ENCODE measurements at regions not wholly inside any gene's neighbourhood (a gene's known extent, or its start where the extent isn't known, plus 50 kb on each side); places are given as distances from the start of the nearest gene placed in this dataset.

DNA sequence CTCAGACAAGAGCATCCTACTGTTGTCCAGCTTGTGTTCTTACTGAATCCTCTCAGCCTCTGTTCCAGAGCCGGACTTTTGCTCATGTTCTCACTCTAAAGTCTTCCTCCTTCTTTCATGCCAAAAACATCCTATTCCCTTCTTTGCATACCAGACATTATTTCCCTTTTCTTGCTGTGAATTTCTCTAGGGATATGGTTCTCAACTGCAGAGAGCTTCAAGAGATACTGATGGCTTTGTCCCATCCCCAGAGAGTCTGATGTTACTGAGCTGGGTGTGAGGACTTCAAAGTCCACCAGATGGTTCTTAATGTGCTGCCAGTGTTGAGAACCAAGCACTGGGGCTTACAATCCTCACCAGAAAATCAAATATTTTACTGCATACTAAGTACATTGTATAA lies 98.6 kb upstream of the FER start:
- no peak for DNase-seq

DNA sequence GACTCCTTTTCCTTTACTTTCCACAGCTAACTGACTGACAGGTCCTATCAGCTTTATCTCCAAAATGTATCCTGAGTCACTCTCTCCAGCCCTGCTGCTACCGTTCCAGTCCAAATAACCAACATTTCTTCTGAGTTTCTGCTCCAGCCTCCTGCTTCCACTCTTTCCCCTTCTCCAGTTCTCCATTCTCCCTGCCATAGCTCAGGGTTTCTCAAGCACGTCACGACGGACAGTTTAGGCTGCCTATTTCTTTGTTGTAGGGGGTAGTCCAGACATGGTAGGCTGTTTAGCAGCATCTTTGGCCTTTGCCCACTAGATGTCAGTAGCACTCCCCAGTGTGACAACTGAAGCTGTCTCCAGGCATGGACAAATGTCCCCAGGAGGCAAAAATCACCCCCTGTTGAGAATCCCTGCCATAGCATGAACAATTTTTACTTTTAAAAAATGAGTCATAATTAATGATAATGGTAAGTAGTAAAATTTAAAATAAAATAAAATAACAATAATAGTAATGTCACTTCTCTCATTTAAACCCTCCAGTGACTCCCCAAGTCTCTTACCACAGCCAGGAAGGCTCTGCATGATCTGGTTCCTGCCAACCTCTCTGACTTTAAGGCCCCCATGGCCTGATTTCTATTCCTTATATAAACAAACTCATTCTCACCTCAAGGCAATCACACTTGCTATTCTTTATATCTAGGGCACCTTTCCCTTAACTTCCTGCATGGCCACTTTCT lies 105.4 kb upstream of the FER start:
- peak in 4 of 5 donors; percentile 10 to 38 (median 16) for DNase-seq

DNA sequence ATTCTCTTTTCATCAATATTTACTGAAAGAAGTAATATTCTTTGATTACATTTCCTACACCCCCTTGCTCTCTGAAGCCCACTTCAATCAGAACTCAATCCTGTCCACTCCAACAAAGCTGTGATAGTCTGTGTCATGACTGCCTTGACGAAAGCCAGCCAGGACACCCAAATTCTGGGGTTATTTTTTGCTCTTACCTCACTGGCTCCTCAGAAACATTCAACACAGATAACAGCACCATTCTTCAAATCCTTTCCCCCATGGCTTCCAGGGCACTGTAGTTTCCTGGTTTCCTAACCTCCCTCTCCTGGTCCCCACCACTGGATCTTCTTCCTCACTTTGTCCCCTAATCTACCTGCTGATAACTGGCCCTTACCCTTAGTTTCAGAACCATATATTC lies 106.1 kb upstream of the FER start:
- DNase-seq = no peak

DNA sequence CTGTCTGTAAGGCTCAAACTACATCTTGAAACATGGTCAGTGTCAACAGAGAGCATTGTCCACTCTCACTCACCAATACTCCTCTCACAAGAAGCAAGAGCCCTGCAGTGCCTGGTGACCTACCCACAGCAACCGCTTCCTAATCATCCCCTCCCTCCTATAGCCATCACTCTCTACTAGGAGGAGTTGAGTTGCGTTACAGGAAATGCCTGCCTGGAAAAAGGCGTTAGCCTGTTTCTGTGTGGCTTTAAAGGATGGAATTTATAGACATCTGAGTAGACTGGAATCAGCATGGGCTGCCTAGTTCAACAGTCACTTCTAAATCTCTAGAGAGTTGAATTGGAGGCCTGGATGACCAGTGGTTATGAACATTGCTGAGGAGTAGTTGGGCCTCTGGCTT lies 108.3 kb upstream of the FER start:
- DNase-seq = no peak

DNA sequence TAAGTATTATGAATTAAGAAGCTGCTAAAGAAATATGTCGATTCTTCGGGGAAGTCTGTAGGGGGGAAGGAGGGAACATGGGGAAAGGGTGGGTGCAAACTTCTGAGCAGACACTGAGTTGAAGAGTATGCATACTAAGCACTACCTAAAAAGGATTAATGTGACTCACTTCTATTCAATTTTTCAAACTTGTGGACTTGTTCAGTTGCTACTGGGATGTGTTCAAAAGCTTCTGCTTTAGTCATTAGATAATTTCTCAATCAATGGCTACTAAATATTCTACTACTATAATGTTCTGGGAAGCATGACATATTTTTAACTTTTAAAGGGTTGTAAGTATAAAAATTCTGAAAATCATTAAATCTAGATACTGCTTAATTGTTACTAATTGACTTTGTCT lies 109.7 kb upstream of the FER start:
- no peak for DNase-seq

DNA sequence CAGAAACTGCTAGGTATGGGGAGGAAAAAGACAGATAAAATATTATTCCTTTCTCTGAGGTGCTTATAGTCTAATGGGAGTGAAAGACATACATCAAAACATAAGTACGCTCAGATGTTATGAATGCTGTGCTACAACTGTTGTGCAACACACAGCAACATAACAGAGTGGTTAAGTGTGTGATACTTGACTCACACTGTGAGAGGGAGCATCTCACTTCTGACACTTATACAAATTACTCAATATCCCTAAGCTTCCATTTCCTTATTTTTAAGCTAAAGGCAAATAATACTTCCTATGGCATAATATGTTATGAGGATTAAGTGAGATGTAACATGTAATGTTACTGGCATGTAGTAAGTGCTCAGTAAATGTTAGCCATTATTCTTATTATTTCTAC lies 110.6 kb upstream of the FER start:
- no peak for DNase-seq

DNA sequence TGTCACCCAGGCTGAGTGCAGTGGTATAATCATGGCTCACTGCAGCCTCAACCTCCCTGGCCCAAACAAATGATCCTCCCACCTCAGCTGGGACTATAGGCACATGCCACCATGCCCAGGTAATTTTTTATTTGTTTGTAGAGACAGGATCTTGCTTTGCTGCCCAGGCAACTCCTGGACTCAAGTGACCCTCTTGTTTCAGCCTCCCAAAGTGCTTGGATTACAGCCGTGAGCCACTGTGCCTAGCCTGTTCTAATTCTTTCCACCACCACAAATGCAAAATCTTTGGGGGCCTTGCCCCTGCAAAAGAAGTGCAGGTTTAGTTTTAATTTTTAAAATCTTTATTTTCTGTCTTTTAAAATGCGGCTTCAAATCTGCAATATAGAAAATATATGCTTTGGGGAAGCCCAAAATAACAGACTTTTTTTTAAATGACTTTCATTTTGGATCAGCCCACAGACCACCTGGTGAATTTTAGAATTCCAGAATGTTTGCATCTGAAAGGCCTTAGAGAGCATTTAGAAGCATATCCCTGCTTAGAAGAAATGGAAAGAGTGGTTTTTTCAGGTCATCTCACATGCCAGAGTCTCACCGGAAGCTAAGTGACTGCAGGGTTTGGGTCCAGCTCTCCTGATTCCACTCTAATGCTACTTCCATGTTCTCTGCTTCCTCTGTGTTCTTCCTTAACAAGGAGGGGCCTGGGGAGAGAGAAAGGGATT lies 111.4 kb upstream of the FER start:
- no peak for DNase-seq

DNA sequence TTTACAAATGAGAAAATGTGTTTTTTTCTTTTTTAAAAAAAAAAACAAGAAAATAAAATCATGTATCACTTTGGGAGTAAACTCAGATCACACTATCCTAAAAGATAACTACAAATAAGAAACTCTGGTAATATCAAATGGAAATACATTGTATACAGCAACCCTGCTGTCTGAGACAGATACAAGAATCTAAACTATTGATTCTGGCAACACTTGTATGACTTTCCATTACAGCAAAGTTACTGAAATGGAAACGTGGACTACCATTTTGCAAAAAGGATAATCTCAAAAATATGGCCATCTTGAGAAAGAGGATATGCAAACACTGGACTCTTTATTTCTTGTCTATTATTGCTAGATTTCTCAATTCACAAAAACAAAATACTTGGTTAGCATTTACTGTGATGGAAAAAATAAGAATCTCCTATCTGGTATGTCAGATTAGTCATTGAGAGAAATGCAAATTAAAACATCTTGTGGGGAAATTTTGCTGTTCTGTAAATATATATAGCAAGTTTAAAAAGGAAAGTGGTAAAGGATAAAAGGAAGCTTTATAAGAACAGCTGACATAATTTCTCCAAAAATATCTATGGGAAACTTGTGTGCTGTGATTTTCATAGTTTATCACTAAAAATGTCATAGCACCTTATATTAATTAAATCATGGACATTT lies 112.9 kb upstream of the FER start:
- DNase-seq = no peak

DNA sequence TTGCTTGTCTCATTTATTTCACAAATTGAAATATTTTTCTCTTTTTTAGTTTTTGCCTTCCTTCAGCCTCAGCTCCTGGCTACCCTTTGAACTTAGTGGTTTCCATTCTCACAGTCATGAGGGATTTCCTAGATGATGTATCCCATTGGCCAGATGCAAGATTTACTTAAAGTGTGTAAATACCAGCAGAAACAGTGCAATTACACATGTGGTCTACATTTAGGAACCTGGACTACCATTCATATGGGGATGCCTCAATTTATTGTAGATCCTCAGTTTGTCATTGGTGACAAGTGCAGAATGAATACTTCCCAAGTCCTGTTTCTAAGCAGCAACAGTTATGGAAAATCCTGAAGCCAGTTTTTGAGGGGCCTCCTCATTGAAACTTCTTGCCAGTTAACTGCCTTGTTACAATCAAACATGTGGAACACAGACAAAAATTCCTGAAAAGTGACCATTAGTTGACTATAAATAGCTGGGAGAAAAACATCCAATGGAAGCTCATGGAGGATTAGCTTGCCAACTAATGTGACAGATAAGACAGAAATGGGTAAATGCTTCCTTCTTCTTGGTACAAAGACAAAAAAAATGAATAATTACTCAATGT lies 113.6 kb upstream of the FER start:
- DNase-seq = no peak

DNA sequence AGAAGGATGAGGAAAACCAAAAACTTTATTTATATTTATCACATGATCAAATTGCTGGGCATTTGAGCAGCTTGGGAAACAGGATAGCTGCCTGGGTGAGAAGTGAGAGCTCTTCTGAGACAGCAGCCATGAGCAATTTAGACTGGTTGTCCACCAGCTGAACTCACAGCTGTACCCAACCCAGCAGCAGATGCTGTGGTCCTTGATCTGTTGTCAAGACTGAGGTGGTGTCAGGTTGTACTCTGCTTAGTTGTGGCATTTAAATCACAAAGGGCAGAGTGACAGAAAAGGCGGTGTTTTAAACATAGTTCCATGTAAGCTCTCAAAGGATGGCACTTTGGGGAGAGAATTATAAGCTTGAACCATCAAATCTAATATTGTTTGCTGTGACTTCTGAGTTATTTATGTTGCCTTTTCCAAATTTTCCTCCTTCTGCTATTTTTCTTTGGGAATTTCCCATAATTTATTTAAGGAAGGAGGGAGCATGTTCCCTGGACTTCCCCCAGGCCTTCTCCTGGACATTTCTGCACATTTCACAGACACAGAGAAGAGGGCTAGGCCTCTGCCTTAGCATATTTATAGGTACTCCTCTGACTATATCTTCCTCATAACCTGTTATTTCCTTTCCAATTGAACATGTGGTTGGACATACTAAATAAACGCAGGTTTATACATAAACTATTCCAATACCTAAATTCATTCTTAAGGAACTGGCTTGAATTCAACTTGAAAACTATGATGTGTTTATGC lies 117.7 kb upstream of the FER start:
- no peak for DNase-seq

DNA sequence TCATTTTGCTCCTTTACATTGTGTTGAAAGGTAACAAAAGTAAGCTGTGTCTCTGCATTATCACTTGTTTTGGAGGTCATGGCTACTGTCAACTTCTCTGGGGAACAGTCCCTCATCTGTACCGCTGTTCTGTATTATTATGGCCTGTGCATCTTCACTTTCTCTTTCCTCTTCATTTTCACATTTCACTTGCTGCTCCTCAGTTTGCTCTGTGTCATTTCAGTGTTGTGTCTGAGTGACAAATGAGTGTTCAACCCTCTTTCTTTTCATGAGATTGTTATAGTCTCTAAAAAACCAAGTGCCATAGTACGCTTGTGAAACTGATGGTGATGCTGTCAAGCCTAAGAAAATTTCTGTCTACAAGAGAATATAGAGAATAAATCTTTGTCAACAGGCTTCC lies 122.0 kb upstream of the FER start:
- no peak for DNase-seq

DNA sequence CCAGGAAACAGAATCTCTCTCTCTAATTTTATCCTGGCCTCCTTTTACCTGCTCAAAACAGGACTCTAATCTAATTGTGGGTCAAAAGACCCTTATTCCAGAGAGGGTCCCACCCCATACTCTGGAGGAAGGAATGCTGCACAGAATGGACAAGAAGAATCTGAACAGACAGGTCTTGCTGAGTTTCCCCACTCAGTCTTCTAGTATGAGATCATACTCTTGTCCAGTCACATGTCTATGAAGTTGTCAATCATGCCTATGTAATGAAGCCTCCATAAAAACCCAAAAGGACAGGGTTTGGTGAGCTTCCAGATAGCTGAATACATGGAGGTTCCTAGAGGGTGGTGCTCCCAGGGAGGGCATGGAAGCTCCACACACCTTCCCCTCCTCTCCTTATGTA lies 123.9 kb upstream of the FER start:
- no peak for DNase-seq

DNA sequence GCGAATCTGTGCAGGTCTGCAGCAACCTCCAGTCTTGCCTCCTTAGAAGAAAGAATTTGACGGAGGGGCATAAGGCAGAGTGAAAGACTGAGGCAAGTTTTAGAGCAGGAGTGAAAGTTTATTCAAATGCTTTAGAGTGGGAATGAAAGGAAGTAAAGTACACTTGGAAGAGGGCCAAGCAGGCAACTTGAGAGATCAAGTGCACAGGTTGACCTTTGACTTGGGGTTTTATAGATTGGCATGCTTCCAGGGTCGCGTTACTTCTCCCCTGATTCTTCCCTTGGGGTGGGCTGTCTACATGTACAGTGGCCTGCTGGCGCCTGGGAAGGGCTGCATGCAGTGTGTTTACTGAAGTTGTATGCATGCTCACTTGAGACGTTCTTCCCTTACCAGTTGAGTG lies 127.2 kb upstream of the FER start:
- DNase-seq = no peak

DNA sequence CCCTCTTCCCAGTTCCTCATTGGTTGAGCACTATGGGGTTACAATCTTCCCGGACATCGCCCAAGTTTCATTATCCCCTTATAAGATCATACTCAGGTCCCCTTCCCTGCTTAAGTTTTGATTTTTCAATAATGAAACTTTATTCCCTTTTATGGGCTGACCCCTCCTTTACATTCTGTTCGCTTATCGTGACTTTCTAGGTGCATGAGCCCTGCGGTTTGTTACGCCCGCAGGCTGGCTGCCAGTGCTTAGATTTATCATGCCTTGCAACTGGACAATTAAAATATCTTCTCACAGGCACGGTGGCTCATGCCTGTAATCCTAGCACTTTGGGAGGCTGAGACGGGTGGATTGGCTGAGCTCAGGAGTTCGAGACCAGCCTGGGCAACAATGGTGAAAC lies 127.9 kb upstream of the FER start:
- no peak for DNase-seq

DNA sequence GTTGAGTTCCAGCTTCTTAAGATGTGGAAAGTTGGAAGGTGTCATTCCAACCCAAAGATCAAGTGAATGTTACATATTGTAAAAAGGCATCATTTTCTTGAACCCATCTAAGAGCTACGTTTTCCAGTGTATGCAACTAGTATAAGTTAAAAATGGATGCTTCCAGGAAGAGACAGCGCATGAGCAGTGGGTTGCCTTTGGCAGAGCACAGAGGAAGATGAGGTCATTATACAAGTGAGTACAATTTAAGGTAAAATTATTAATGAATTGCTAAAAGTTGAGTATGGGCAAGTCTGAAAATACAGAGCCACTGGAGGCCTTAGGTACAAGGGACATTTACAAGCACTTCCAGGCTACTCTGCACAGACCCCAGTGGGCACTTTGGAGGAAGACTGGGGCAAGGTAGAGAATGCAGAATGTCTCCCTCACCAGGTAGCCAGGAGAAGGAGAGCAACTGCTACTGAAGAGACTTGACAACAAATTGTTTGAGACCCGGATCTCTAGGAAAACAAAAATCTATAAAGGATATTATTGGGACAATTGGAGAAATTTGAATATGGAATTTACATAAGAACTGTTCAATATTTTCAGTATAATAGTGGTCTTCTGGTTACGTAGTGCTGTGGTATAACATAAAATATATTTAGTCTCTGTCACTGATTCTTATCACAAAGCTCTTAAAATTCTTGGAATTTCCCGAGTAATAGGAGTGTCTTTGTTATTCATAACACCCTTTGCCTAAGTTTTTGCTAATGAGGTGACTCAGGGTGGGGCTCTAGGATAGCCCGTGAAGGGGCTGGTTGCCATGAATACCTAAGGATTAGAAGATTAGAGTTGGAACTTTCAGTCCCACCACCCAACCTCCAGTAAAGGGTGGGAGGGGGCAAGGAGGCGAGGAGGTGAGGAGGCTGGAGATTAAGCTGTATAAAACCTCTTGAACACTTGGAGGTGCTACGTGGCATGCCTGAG lies 129.9 kb upstream of the FER start:
- DNase-seq = no peak

DNA sequence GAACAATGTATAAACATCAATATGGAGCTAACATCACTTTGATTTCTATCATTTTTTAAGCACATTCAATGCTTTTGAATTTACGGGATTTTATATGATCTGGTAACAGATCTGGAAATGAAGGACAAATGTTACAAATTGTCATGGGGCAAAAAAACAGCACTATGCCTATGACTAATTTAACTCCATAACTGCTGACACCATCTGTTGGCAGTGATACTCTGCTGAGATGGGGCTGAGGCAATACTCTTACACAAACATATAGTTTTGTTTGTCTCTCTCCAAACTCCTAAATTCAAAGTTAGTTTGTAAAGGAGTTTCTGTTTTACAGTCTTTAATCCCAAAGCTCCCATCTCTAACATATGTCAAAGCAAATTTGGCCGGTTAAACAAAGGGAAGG lies 132.5 kb upstream of the FER start:
- DNase-seq = no peak

DNA sequence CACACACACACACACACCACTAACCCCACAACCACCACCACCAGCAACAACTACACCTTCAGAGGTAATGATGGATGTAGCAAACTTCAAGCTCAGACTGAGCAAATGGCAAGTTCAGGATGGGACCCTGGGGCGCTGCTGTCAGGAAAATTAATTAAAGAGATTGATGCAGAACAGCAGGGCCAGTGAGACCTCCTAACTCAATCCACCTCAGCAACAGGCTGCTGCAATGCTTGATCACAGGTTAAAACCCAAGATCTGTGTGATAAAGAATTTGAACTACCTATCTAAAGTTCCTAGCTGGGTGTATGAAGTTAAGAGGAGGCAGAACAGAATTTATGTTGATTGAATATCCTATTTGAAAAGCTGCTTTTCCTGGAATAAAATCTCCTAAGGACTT lies 140.3 kb upstream of the FER start:
- no peak for DNase-seq

DNA sequence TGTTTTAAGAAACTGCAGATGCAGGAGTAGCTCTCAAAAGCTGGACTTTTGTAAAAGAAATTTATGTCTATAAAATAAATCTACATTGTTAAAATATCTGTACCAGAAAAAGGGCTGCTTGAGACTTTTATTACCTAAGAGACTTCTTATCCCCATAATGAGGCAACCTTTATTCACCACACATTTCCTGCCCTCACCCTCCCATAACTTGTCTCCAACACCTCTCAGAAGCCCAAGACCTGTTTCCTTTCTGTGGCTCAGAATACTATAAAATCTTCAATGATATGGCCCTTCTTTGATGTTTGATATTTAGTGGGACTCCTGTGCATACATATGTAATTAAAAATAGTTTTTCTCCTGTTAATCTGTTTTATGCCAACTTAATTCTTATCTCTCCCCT lies 141.5 kb upstream of the FER start:
- no peak for DNase-seq

DNA sequence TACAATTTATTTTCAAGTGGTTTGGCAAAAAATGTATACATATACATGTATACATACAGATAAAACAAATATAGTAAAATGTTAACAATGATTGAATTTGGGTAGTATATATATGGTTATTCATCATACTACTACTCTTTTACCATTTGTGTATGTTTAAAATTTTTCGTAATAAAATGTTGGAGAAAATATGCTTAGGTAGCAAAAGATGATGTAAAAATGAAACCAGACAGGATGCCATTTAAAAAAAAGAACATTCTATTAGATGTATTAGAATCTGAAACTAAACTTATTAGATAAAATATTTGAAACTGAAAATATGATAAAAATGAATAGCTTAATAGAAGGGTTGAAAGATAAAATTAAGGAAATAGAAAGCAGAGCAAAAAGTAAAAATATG lies 144.9 kb upstream of the FER start:
- no peak for DNase-seq

DNA sequence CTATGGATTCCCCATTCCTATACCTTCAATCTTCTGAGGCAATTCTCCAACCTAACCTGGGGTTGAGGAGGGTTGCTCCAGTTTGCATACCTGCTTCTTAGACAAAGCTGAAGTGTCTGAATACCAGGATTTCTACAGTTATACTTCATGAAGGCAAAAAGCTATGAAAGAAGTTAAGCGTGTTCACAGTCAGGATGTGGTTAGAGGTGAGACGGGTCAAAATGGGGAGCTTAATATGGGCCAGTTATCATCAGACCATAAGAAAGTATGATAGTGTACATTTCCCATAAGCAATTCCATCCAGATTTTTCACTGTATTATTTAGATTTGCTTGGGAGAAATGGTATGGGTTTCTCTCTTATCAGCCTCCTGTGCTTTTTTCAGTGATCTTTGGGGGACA lies 156.9 kb upstream of the FER start:
- DNase-seq = no peak

DNA sequence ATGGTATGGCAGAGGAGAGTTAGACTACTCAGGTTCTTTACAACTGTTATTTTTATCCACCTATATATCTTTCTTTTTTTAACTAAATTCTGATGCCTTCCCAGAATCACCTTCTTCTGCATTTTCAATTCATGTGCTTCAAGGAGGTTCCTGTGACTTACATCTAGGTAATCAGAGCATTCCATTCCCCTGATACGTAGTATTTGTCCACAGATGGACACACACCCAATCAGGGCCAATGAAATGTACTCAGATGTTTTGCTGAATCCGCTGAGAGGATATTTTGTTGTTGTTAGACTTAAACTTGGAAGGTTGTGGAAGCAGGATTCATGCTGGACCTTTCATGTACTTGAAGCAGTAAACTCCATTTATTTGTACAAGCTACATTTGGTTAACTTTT lies 159.4 kb upstream of the FER start:
- no peak for DNase-seq

DNA sequence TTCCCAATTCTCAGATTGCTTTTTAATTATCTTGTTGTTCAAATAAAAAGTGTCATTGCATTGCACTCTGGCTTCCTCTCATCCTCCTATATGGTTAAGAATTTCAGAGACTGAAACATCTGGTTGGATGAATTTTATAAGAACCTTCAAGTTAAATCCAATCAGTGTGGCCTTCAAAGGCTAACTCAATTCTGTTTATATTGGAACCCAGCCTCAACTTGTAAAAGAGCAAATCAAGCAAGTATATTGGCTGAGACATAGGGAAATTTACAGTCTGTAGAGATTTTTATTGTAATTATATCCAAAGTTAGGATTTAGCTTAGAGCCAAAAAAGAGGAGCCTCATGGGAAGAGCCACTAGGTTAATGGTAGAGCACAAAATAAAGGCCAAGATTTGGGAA lies 159.9 kb upstream of the FER start:
- no peak for DNase-seq

All from T-helper 1 cell (primary cell).